Renal cortical epithelial cell (primary cell): ENCODE measurements at regions not wholly inside any gene's neighbourhood (a gene's known extent, or its start where the extent isn't known, plus 50 kb on each side); places are given as distances from the start of the nearest gene placed in this dataset.

ENCODE experiments used
- DNase-seq: peaks from one replicate; pipeline ENCODE4 v3.0.0-alpha.2; 2011; ENCODE audit warnings: low read depth

GRCh38 chr11:116506263-116506825 is 266.4 kb downstream of the BUD13 start:
- no peak for DNase-seq

- DNase-seq = no peak
These were observed 267.2 kb downstream of the BUD13 start for GRCh38 chr11:116505298-116506262.

GRCh38 chr11:116504541-116505297 is 268.1 kb downstream of the BUD13 start:
- DNase-seq = no peak

- no peak for DNase-seq
These were observed 269.3 kb downstream of the BUD13 start for GRCh38 chr11:116503216-116504160.

- no peak for DNase-seq
These were observed 270.1 kb downstream of the BUD13 start for GRCh38 chr11:116502641-116503061.

- no peak for DNase-seq
These were observed 271.1 kb downstream of the BUD13 start for GRCh38 chr11:116501728-116502127.

GRCh38 chr11:116500947-116501602 is 271.7 kb downstream of the BUD13 start:
- DNase-seq = no peak

GRCh38 chr11:116500026-116500946 is 272.5 kb downstream of the BUD13 start:
- no peak for DNase-seq

GRCh38 chr11:116499396-116500003 is 273.3 kb downstream of the BUD13 start:
- DNase-seq = peak; percentile 28

GRCh38 chr11:116498161-116498560 is 274.6 kb downstream of the BUD13 start:
- DNase-seq = no peak

- no peak for DNase-seq
These were observed 280.2 kb downstream of the BUD13 start for GRCh38 chr11:116492600-116492999.

GRCh38 chr11:116488836-116489389 is 283.9 kb downstream of the BUD13 start:
- DNase-seq = no peak

GRCh38 chr11:116485425-116485824 is 287.4 kb downstream of the BUD13 start:
- no peak for DNase-seq

GRCh38 chr11:116482716-116483115 is 290.1 kb downstream of the BUD13 start:
- DNase-seq = no peak

- DNase-seq = peak; percentile 2
These were observed 291.6 kb downstream of the BUD13 start for GRCh38 chr11:116481126-116481675.

GRCh38 chr11:116478669-116479668 is 293.8 kb downstream of the BUD13 start:
- DNase-seq = no peak

GRCh38 chr11:116478205-116478604 is 294.6 kb downstream of the BUD13 start:
- DNase-seq = no peak
